ENCODE measurements at regions not wholly inside any gene's neighbourhood (a gene's known extent, or its start where the extent isn't known, plus 50 kb on each side); places are given as distances from the start of the nearest gene placed in this dataset.

GRCh38 chr1:56168176-56168575 is 411.2 kb downstream of the PLPP3 start:
- Histone ChIP-seq H3K36me3 (ENCODE audit: control insufficient read depth, insufficient read depth, low read length) (no peaks in the 10 kb centered on the region), H3K4me3 (replicated peaks; ENCODE audit: low read depth, low read length) (no peak overlapping the region), H3K27me3 (replicated peaks; ENCODE audit: control insufficient read depth, insufficient read depth, low read length) (no peaks in the 10 kb centered on the region)
- no peak for DNase-seq (ENCODE audit: extremely low read depth, insufficient read length)
- TF ChIP-seq, protein P1, sequence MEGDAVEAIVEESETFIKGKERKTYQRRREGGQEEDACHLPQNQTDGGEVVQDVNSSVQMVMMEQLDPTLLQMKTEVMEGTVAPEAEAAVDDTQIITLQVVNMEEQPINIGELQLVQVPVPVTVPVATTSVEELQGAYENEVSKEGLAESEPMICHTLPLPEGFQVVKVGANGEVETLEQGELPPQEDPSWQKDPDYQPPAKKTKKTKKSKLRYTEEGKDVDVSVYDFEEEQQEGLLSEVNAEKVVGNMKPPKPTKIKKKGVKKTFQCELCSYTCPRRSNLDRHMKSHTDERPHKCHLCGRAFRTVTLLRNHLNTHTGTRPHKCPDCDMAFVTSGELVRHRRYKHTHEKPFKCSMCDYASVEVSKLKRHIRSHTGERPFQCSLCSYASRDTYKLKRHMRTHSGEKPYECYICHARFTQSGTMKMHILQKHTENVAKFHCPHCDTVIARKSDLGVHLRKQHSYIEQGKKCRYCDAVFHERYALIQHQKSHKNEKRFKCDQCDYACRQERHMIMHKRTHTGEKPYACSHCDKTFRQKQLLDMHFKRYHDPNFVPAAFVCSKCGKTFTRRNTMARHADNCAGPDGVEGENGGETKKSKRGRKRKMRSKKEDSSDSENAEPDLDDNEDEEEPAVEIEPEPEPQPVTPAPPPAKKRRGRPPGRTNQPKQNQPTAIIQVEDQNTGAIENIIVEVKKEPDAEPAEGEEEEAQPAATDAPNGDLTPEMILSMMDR (IDR thresholded peaks at IDR 0.05; ENCODE audit: insufficient read depth, low read length, poor library complexity, severe bottlenecking): no peak

GRCh38 chr1:56167596-56167995 is 411.8 kb downstream of the PLPP3 start:
- H3K27me3 ChIP-seq (replicated peaks; ENCODE audit: control insufficient read depth, insufficient read depth, low read length): no peaks in the 10 kb centered on the region
- TF ChIP-seq, protein P1 (IDR thresholded peaks at IDR 0.05; ENCODE audit: insufficient read depth, low read length, poor library complexity, severe bottlenecking): no peak

DNA sequence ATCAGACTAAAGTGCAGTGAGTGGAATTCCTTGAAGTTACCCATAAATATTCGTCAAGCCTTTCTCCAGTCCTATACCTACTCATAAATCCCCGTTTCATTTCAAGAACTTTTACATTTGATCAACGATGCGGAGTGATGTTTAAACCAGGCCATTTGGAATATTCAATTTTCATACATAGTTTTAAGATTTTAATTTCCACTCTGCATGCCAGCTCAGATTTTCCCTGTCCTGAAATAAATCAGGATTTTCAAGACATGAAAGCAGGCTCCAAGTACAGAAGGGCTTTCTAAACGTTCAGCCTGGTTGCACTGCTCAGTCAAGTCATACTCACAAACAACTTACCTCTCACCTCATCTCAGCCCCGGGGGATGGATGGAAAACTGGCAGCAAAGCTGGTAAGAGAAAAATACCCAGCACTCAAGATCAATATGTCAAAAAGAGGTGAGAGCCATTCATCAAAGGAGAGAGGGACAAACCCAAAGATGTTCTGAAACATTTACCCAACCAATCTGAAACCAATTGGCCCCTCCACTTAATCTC is 418.5 kb downstream of the PLPP3 start:
- H3K4me3 ChIP-seq (replicated peaks; ENCODE audit: low read depth, low read length): no peak overlapping the region
- no peaks in the 10 kb centered on the region for H3K36me3 ChIP-seq (ENCODE audit: control insufficient read depth, insufficient read depth, low read length)
- TF ChIP-seq, protein P1 (IDR thresholded peaks at IDR 0.05; ENCODE audit: insufficient read depth, low read length, poor library complexity, severe bottlenecking): no peak
- no peaks in the 10 kb centered on the region for H3K27me3 ChIP-seq (replicated peaks; ENCODE audit: control insufficient read depth, insufficient read depth, low read length)
- DNase-seq (ENCODE audit: extremely low read depth, insufficient read length): no peak

More at GRCh38 chr1:56167596-56167995, 411.8 kb downstream of the PLPP3 start:
- Histone ChIP-seq H3K36me3 (ENCODE audit: control insufficient read depth, insufficient read depth, low read length) (no peaks in the 10 kb centered on the region), H3K4me3 (replicated peaks; ENCODE audit: low read depth, low read length) (no peak overlapping the region)
- DNase-seq (ENCODE audit: extremely low read depth, insufficient read length): no peak

- DNase-seq (ENCODE audit: extremely low read depth, insufficient read length): peak; percentile 22
- Histone ChIP-seq H3K27me3 (replicated peaks; ENCODE audit: control insufficient read depth, insufficient read depth, low read length) (no peaks in the 10 kb centered on the region), H3K4me3 (replicated peaks; ENCODE audit: low read depth, low read length) (no peak overlapping the region), H3K36me3 (ENCODE audit: control insufficient read depth, insufficient read depth, low read length) (no peaks in the 10 kb centered on the region)
- TF ChIP-seq, protein P1 (IDR thresholded peaks at IDR 0.05; ENCODE audit: insufficient read depth, low read length, poor library complexity, severe bottlenecking): no peak
Measured at GRCh38 chr1:56156971-56157876, 422.1 kb downstream of the PLPP3 start.

DNA sequence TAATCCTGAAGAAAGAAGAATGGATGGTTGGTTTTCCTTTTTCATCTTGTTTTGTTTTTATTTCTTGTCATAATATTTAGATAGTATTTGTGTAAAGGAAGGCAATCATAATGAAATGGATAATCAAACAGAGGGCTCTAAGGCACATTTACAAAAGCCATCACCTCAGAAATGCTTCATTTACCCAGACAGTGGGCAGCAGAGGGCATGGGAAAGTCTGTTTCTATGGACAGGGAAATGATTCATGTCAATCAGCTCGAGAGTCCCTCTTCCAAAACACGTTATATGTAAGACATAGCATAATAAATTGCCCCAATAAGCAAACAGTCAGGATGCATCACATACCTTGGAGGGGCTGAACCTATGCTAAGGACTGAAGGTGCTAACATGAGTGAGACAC is 426.1 kb downstream of the PLPP3 start:
- Histone ChIP-seq H3K4me3 (replicated peaks; ENCODE audit: low read depth, low read length) (no peak overlapping the region), H3K36me3 (ENCODE audit: control insufficient read depth, insufficient read depth, low read length) (no peaks in the 10 kb centered on the region), H3K27me3 (replicated peaks; ENCODE audit: control insufficient read depth, insufficient read depth, low read length) (no peaks in the 10 kb centered on the region; the same call in 1 of the 2 replicates)
- TF ChIP-seq, protein P1 (IDR thresholded peaks at IDR 0.05; ENCODE audit: insufficient read depth, low read length, poor library complexity, severe bottlenecking): no peak
- DNase-seq (ENCODE audit: extremely low read depth, insufficient read length): no peak

Data from GM06990 (cell line).